Activated CD8-positive, alpha-beta T cell treated with anti-CD3 and anti-CD28 coated beads for 36 hours (primary cell): ENCODE measurements at regions not wholly inside any gene's neighbourhood (a gene's known extent, or its start where the extent isn't known, plus 50 kb on each side); places are given as distances from the start of the nearest gene placed in this dataset.

Experiments used
- ATAC-seq: fragments of 200-7000 bp; cut with Tn5 transposase; one replicate; pipeline ENCODE4 v1.10.0; 2021; ENCODE audit warnings: mild to moderate bottlenecking, moderate library complexity
- CTCF ChIA-PET: fragments of 350-600 bp; sonication (Branson Sonifier 250); formaldehyde crosslinking; loops from one replicate; lab custom pipeline; 2021; ENCODE audit warnings: antibody characterized with exemption; lab: Charles Lee
- POLR2A ChIA-PET: fragments of 350-600 bp; sonication (Branson Sonifier 250); formaldehyde crosslinking; loops from one replicate; lab custom pipeline; 2021; ENCODE audit warnings: antibody characterized with exemption; lab: Charles Lee
- DNase-seq: peaks from one replicate; pipeline ENCODE4 v3.0.0-alpha.2; 2020
- H3K27ac Mint-ChIP-seq: one replicate; pipeline ENCODE4 v1.8.0; 2021; ENCODE audit warnings: mild to moderate bottlenecking, mixed read lengths
- H3K27me3 Mint-ChIP-seq: one replicate; pipeline ENCODE4 v1.8.0; 2021; ENCODE audit warnings: mixed read lengths
- H3K36me3 Mint-ChIP-seq: one replicate; pipeline ENCODE4 v1.8.0; 2021; ENCODE audit warnings: low read depth, mixed read lengths
- H3K4me1 Mint-ChIP-seq: one replicate; pipeline ENCODE4 v1.8.0; 2021; ENCODE audit warnings: low read depth, mixed read lengths
- H3K4me3 Mint-ChIP-seq: one replicate; pipeline ENCODE4 v1.8.0; 2021; ENCODE audit warnings: mild to moderate bottlenecking, moderate library complexity, mixed read lengths
- H3K9me3 Mint-ChIP-seq: one replicate; pipeline ENCODE4 v1.8.0; 2021; ENCODE audit warnings: mixed read lengths
- CTCF ChIP-seq: fragments of 200-600 bp; IDR thresholded peaks from one replicate; pipeline ENCODE4 v1.8.0; 2022; ENCODE audit warnings: antibody characterized with exemption, mild to moderate bottlenecking
- intact Hi-C: fragments of 100-400 bp; cut with micrococcal nuclease; formaldehyde crosslinking; loops from one replicate; pipeline ENCODE4 v1.10.0; 2022

- ChIA-PET CTCF (interaction anchor here (0.8 kb wide), 1 partner anchor 39 kb away, joined by 3 read pairs; no protein-coding TSS in a partner anchor), POLR2A (no interaction called here)
- no peak for ATAC-seq
- Mint-ChIP-seq H3K9me3 (no peaks in the 10 kb centered on the region), H3K36me3 (no peaks in the 10 kb centered on the region), H3K4me3 (no peak overlapping the region), H3K27me3 (no peaks in the 10 kb centered on the region), H3K4me1 (peaks cover 4% of the 10 kb centered on the region), H3K27ac (no peak overlapping the region)
- intact Hi-C loops: loop anchor here (5.0 kb wide), 2 partner anchors 40 to 175 kb away; no protein-coding TSS in a partner anchor
- DNase-seq: no peak
- TF ChIP-seq CTCF: no peak
Observed at GRCh38 chr20:12927489-12927888, 81.3 kb upstream of the SPTLC3 start.

- no peak for TF ChIP-seq CTCF
- POLR2A ChIA-PET: no interaction called here
- ATAC-seq: no peak
- CTCF ChIA-PET: interaction anchor here (0.8 to 1.4 kb wide), 3 partner anchors 38 to 190 kb away, joined by 3 to 5 read pairs (median 4); no protein-coding TSS in a partner anchor
- no peaks in the 10 kb centered on the region for H3K36me3 Mint-ChIP-seq
- DNase-seq: no peak
- intact Hi-C loops: loop anchor here (5.0 kb wide), 2 partner anchors 39 to 174 kb away; no protein-coding TSS in a partner anchor
- no peak overlapping the region for H3K4me3 Mint-ChIP-seq
- peaks cover 4% of the 10 kb centered on the region for H3K4me1 Mint-ChIP-seq
- no peak overlapping the region for H3K27ac Mint-ChIP-seq
- no peaks in the 10 kb centered on the region for H3K27me3 Mint-ChIP-seq
- H3K9me3 Mint-ChIP-seq: no peaks in the 10 kb centered on the region
Observed at GRCh38 chr20:12928358-12928754, 80.4 kb upstream of the SPTLC3 start.

- ATAC-seq (peak; percentile 55), DNase-seq (no peak)
- Mint-ChIP-seq H3K9me3 (no peaks in the 10 kb centered on the region), H3K4me3 (no peak overlapping the region), H3K4me1 (peaks cover 4% of the 10 kb centered on the region), H3K36me3 (no peaks in the 10 kb centered on the region), H3K27me3 (no peaks in the 10 kb centered on the region), H3K27ac (no peak overlapping the region)
- ChIA-PET CTCF (interaction anchor here (1.1 to 1.4 kb wide), 2 partner anchors 175 to 190 kb away, joined by 4 to 5 read pairs; no protein-coding TSS in a partner anchor), POLR2A (no interaction called here)
- TF ChIP-seq CTCF: no peak
- intact Hi-C loops: loop anchor here (5.0 kb wide), 2 partner anchors 38 to 173 kb away; no protein-coding TSS in a partner anchor
Observed at GRCh38 chr20:12928755-12929401, 79.9 kb upstream of the SPTLC3 start.

GRCh38 chr20:12936020-12936419 is 72.8 kb upstream of the SPTLC3 start:
- H3K36me3 Mint-ChIP-seq: no peaks in the 10 kb centered on the region
- H3K4me3 Mint-ChIP-seq: no peak overlapping the region
- H3K27me3 Mint-ChIP-seq: no peaks in the 10 kb centered on the region
- H3K9me3 Mint-ChIP-seq: no peaks in the 10 kb centered on the region
- H3K4me1 Mint-ChIP-seq: no peaks in the 10 kb centered on the region
- ChIA-PET CTCF (interaction anchor here (0.7 kb wide), 1 partner anchor 183 kb away, joined by 3 read pairs; no protein-coding TSS in a partner anchor), POLR2A (no interaction called here)
- DNase-seq (no peak), ATAC-seq (no peak)
- intact Hi-C loops: no loop called here
- no peak overlapping the region for H3K27ac Mint-ChIP-seq
- TF ChIP-seq CTCF: no peak

GRCh38 chr20:12936524-12936923 is 72.2 kb upstream of the SPTLC3 start:
- H3K4me1 Mint-ChIP-seq: no peaks in the 10 kb centered on the region
- DNase-seq (no peak), ATAC-seq (no peak)
- no peaks in the 10 kb centered on the region for H3K9me3 Mint-ChIP-seq
- no peak overlapping the region for H3K27ac Mint-ChIP-seq
- no peaks in the 10 kb centered on the region for H3K36me3 Mint-ChIP-seq
- CTCF ChIA-PET: no interaction called here
- H3K4me3 Mint-ChIP-seq: no peak overlapping the region
- intact Hi-C loops: no loop called here
- no peaks in the 10 kb centered on the region for H3K27me3 Mint-ChIP-seq
- POLR2A ChIA-PET: no interaction called here
- TF ChIP-seq CTCF: no peak
